K562 (cell line): ENCODE measurements at regions not wholly inside any gene's neighbourhood (a gene's known extent, or its start where the extent isn't known, plus 50 kb on each side); places are given as distances from the start of the nearest gene placed in this dataset.

ENCODE experiments used
- ATF3 ChIP-seq, 2 experiments: fragments of 450-650 bp in 1 of 2; sonication (generic) in 1 of 2; formaldehyde crosslinking in 1 of 2; IDR thresholded peaks in 1 of 2; conservative IDR thresholded peaks in 1 of 2; 2 replicates each; pipeline versions ENCODE4 v1.6.1 to v1.8.1; 2016 to 2023; ENCODE audit warnings: mild to moderate bottlenecking in 2 of 2, moderate library complexity in 2 of 2, inconsistent platforms in 1 of 2, missing genetic modification reagents in 1 of 2
- BRD4 ChIP-seq: fragments of 200-600 bp; sonication (generic); IDR thresholded peaks from 2 replicates; pipeline ENCODE4 v1.6.1; 2017; ENCODE audit warnings: inconsistent platforms
- COPS2 ChIP-seq: fragments of 450-650 bp; conservative IDR thresholded peaks from 2 replicates; pipeline ENCODE4 v1.6.1; 2016; ENCODE audit warnings: mild to moderate bottlenecking, moderate library complexity
- DNMT1 ChIP-seq: fragments of 450-650 bp; IDR thresholded peaks from 2 replicates; pipeline ENCODE4 v1.6.1; 2016; ENCODE audit warnings: antibody characterized with exemption, mild to moderate bottlenecking
- DPF2 ChIP-seq: fragments of 450-650 bp; IDR thresholded peaks from 2 replicates; pipeline ENCODE4 v1.6.1; 2016
- ERF ChIP-seq: fragments of 450-650 bp; formaldehyde crosslinking; IDR thresholded peaks from 2 replicates; pipeline ENCODE4 v1.4.0; 2020; ENCODE audit warnings: mild to moderate bottlenecking, mixed read lengths
- POLR3A ChIP-seq: IDR thresholded peaks from 2 replicates; pipeline ENCODE4 v1.6.1; 2011; ENCODE audit warnings: borderline replicate concordance, mild to moderate bottlenecking, moderate library complexity; ENCODE audit not compliant: insufficient read length, insufficient read depth; ENCODE audit errors: extremely low read depth
- PPARD ChIP-seq: fragments of 250-450 bp; sonication (Bioruptor Pico); IDR thresholded peaks from 2 replicates; pipeline ENCODE4 v1.8.0; 2022; ENCODE audit warnings: inconsistent platforms, mild to moderate bottlenecking, moderate library complexity
- RB1 ChIP-seq: fragments of 450-650 bp; IDR thresholded peaks from 2 replicates; pipeline ENCODE4 v1.6.1; 2017; ENCODE audit warnings: low read depth, mild to moderate bottlenecking
- RBM39 ChIP-seq: fragments of 200-400 bp; formaldehyde crosslinking; optimal IDR thresholded peaks from 2 replicates; pipeline ENCODE3; 2018; ENCODE audit warnings: low read depth, low read length
- SRSF1 ChIP-seq: fragments of 200-400 bp; formaldehyde crosslinking; IDR thresholded peaks from 2 replicates; pipeline ENCODE4 v1.6.1; 2017; ENCODE audit warnings: mild to moderate bottlenecking, low read depth, low read length, moderate library complexity
- TAF9B ChIP-seq: fragments of 450-650 bp; IDR thresholded peaks from 2 replicates; pipeline ENCODE4 v1.6.1; 2018; ENCODE audit warnings: mild to moderate bottlenecking; ENCODE audit not compliant: partially characterized antibody
- TCFL5 ChIP-seq: fragments of 250-450 bp; sonication (Bioruptor Pico); conservative IDR thresholded peaks from 2 replicates; pipeline ENCODE4 v1.6.1; 2021; ENCODE audit warnings: mild to moderate bottlenecking, moderate library complexity, matching md5 sums
- THRAP3 ChIP-seq: fragments of 450-650 bp; IDR thresholded peaks from 2 replicates; pipeline ENCODE4 v1.6.1; 2016; ENCODE audit warnings: mild to moderate bottlenecking, inconsistent platforms, borderline replicate concordance
- XRCC5 ChIP-seq: fragments of 200-400 bp; formaldehyde crosslinking; IDR thresholded peaks from 2 replicates; pipeline ENCODE4 v1.6.1; 2017; ENCODE audit warnings: low read depth, mild to moderate bottlenecking, low read length
- ZC3H11A ChIP-seq: IDR thresholded peaks from 2 replicates; pipeline ENCODE4 v1.6.1; 2012; ENCODE audit warnings: low read depth, low read length, improper control_type of control experiment
- ZNF274 ChIP-seq: IDR thresholded peaks from 2 replicates; pipeline ENCODE4 v1.6.1; 2011; ENCODE audit warnings: low read depth, mild to moderate bottlenecking, low read length, moderate library complexity, borderline replicate concordance
- ZNF592 ChIP-seq: fragments of 450-650 bp; IDR thresholded peaks from 2 replicates; pipeline ENCODE4 v1.6.1; 2017; ENCODE audit warnings: antibody characterized with exemption, mild to moderate bottlenecking
- TF ChIP-seq, protein P1 (sequence below): fragments of 250-450 bp; sonication (Bioruptor Pico); IDR thresholded peaks from 2 replicates; pipeline ENCODE4 v1.4.0; 2020; ENCODE audit warnings: borderline replicate concordance
- TF ChIP-seq, protein P2 (sequence below): fragments of 450-650 bp; IDR thresholded peaks from 2 replicates; pipeline ENCODE4 v1.6.1; 2018; ENCODE audit warnings: mild to moderate bottlenecking, low read depth; ENCODE audit not compliant: partially characterized antibody

- TF ChIP-seq DPF2 (peak; percentile 86), THRAP3 (no peak), RBM39 (no peak), ZNF592 (0 out of 2 replicates have a peak, but pooled peaks have one; percentile 65), ZNF274 (no peak), SRSF1 (no peak), POLR3A (no peak), COPS2 (no peak), DNMT1 (no peak), PPARD (CRISPR knock-in tag) (no peak), ERF (no peak), RB1 (no peak), TCFL5 (no peak), ATF3 (IDR thresholded peaks at IDR 0.05) (peak; percentile 99), ATF3 (CRISPR knock-in tag; conservative IDR thresholded peaks at IDR 0.05) (no peak; the same call in 1 of the 2 replicates), ZC3H11A (no peak), BRD4 (no peak), TAF9B (no peak), XRCC5 (no peak)
- TF ChIP-seq, protein P1, sequence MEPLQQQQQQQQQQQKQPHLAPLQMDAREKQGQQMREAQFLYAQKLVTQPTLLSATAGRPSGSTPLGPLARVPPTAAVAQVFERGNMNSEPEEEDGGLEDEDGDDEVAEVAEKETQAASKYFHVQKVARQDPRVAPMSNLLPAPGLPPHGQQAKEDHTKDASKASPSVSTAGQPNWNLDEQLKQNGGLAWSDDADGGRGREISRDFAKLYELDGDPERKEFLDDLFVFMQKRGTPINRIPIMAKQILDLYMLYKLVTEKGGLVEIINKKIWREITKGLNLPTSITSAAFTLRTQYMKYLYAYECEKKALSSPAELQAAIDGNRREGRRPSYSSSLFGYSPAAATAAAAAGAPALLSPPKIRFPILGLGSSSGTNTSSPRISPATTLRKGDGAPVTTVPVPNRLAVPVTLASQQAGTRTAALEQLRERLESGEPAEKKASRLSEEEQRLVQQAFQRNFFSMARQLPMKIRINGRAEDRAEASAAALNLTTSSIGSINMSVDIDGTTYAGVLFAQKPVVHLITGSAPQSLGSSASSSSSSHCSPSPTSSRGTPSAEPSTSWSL: no peak
- TF ChIP-seq, protein P2, sequence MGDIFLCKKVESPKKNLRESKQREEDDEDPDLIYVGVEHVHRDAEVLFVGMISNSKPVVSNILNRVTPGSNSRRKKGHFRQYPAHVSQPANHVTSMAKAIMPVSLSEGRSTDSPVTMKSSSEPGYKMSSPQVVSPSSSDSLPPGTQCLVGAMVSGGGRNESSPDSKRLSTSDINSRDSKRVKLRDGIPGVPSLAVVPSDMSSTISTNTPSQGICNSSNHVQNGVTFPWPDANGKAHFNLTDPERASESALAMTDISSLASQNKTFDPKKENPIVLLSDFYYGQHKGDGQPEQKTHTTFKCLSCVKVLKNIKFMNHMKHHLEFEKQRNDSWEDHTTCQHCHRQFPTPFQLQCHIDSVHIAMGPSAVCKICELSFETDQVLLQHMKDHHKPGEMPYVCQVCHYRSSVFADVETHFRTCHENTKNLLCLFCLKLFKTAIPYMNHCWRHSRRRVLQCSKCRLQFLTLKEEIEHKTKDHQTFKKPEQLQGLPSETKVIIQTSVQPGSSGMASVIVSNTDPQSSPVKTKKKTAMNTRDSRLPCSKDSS: no peak
Measured at GRCh38 chr5:99019812-99020697, 91.2 kb upstream of the CHD1 start (continued).
